Islet of Langerhans (tissue), 1 donor: ENCODE measurements at regions not wholly inside any gene's neighbourhood (a gene's known extent, or its start where the extent isn't known, plus 50 kb on each side); places are given as distances from the start of the nearest gene placed in this dataset.

Source experiments
- FAIRE-seq: peaks from one replicate; lab custom pipeline; 2011; peaks lifted over from hg19 to GRCh38; lab: Jason Lieb, UNC

DNA sequence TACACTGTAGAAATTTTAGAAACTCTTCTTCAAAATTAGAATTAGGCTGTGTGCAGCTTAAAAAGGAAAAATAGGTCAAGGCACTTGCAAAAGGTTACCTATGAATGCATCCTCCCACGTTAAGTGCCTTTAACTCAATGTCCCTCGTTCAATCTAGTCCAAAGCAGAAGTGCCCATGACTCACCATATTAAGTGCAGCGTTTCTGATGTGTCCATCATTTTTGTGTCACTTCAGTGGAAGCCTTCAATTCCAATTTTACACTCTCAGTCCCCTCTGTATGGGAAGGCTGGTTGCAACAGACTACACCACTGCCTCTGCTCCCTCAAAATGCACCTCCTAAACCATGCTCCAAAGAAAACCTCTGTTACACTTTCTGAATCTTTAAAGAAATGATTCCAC lies 53.4 kb downstream of the FOXB1 start:
- FAIRE-seq: no peak

DNA sequence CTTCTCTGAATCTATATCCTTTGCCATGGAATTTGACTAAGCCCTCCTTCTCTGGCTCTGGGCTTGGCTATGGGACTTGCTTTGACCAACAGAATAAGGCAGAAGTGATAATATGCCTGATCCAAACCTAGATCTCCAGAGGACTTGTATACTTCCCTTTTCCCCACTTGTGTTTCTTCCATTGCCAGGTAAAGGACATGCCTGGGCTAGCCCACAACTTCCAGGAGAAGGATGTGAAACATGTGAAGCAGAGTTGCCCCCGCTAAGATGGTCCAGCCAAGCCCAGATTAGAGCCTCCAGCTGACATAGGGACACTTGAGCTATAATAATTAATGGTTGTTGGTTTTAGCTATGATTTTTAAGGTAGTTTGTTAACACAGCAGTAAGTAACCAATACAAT lies 55.1 kb downstream of the FOXB1 start:
- FAIRE-seq: no peak

DNA sequence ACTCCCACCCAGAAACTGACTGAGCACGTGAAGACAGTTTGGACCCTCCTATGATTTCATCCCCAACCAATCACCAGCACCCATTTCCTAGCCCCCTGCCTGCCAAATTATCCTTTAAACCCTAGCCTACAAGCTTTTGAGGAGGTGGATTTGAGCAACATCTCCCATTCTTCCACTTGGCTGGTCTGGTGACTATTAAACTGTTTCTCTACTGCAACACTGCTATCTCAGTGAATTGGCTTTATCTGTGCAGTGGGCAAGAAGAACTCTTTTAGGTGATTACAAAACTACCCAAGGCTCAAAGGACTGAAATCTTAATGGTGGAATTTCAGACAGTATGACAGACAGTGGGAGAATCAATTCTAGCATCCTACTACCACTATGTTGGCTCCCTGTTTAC lies 57.6 kb downstream of the FOXB1 start:
- no peak for FAIRE-seq

DNA sequence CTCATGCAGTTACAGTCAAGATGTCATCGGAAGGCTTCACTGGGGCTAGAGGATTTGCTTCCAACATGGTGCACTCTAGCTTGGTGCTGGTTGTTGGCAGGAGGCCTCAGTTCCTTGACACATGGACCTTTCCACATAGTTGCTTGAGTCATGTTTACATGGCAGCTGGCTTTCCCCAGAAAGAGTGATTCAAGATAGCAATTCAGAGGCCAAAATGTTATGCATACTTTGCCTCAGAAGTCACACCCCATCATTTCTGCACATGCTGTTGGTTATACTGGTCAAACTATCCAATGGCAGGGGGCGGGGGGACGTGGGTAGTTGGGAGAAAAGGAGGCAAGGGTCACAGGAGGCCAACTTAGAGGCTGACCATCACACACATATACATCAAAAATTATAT lies 58.7 kb downstream of the FOXB1 start:
- FAIRE-seq: no peak

DNA sequence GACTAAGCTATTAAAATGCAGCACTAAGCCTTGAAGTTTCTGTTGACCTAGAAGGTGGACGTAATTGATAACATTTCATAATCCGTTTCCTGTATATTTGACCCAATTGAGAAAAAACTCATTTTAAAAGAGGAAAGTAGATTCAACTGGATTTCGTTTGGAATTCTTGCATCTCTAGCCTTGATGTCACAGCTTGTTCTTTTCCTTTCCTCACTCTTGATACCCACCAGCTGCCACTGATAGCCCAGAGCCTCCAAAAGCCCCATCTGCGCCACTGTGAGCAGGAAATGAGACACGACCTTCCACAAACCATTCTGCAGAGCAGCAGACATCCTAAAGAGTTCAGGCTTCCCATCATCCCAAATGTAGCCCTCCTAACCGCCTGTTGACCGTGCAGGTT lies 61.8 kb downstream of the FOXB1 start:
- FAIRE-seq: no peak

DNA sequence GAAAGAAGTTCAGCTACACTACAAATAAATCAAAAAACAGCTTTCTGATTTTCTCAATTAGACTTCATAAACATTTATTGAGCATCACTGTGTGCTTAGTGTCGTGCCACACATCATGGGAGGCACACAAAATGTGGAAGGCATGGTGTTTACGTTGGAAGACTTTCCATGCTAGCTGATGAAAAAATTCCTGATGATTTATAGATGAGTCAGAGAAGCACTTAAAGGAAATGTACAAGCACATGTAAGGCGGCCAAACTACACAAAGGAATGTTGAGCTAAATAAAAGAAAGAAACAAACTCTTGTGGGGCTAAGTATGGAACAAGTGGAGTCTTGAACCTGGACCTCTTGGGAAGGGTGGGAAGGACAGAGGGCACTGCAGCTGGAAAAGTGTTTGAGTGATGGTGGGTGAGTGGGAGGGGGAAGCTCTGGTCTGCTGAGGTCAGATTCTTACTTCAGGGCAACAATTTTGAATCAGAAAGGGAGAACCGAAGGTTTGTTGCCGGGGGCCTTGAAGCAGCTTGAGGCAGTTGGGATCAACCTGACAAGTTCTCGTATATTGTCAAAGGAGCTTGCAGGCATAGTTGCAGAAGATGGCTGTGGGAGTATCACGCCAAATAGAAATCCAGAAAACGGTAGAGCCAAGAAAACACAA lies 66.9 kb downstream of the FOXB1 start:
- no peak for FAIRE-seq

DNA sequence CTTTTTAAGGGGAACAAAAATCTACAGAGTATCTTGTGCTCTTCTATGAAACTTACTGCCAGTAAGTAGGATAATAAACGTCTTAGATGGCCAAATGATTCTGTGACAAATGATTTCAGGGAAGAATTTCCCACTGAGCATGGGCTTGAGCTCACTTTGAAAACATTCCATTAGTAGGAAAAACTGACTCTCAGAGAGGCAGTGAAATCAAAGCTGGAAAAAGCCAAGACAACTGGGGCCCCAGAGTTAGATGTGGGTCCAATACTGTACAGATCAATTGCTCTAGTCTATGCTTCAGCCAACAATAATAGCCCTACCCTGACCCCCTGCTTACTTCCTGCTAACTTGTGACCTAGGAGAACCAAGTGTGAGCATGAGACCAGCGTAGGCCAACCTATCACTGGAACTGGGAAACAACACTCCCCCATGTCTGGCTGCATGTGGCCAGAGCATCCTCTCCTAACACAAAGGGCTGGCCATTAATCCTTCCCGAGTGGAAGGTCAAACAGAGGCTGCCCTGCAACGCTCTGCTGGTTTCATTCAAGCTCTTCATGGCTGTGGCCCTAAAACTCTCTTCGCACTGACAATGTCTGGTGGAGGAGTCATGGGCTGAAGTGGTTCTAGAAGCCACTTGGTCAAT lies 68.8 kb downstream of the FOXB1 start:
- no peak for FAIRE-seq

DNA sequence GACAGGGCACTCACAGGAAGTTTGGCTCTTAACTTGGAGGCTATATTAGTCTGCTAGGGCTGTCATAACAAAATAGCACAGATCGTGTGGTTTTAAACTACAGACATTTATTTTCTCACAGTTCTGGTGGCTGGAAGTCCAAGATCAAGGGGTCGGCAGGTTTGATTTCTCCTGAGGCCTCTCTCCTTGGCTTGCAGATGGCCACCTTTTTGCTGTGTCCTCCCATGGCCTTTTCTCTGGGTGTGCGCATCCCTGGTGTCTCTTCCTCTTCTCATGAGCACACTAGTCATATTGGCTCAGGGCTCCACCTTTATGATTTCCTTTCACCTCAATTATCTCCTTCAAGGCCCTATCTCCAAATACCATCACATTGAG lies 69.3 kb downstream of the FOXB1 start:
- FAIRE-seq: no peak

DNA sequence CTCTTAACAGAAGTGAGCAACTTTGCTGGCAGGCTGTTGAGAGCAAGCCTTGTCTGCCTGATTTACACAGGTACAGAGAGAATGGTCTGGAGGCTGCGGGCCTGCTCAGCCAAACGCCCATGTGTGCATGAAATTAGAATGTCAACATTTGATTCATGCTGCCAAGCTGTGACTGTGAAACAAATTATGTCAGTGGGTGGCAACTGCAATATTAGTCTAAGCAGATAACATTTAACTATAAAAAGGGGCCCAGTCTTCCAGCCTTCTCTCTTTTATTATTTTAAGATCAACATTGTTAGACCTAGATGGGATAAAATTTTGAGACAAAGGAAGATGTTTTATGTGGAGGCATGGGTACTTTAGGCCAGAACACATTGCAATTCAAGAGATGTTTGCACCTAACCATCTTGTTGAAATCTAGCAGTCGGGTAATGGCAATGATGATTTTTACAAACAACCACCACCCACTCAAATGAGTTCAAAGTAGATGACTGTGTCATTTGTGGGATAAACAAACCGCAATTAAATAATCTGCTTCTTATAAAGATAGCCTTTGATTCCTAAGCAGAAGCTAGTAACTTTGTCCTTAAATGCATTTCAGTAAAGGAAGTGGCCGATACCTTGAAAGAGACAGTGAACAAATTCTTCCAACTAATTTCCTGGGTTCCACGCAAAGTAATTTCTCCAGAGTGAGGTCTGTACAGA lies 70.2 kb downstream of the FOXB1 start:
- peak; percentile 93 for FAIRE-seq

DNA sequence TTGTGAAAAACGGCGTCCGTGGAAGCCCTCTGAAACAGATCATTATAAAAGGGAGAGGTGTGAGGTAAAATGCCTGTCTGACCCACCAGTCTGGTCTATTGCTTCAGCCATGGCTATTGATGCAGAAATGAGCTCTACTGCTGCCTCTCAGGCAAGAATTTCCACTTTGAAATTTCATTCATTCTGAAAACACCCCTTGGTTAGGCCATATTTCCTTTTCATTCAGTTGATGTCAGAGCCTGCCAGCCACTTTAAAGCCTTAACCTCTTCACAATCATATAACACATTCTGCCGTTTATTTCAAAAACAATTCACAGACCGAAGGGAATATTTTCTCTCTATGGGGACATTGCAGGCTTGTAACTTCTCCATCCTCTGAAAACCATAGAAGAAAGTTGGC lies 71.9 kb downstream of the FOXB1 start:
- FAIRE-seq: no peak

DNA sequence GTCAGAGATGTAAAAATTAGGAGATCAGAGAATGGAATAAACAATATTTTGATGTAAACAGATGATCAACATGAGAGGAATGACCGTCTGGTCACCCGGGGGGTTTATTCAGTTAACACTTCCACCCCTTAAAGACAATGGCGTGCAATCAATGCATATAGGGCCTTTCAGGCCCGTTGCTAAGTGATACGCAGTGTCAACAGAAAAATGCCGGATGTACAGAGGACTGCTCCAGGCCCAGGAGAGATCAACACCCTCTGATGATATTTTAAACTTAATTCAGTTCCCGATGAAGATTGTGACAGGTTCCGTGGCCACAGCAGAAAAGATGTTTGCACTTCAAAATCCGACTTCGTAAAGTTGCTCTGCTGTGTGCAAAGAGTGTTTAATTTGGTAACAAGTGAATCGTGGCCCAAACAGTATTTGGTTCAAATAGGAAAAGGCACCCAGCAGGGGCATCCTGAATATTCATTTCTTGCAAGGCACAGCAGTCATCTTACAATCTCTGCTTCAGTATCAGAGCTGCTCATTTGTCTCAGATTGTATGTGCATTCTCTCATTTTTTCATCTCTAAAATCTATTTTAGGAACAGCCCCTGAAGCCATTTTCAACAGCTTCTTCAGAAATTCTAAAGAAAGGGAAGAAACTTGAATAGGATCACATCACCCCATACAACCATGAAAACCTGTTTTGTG lies 72.6 kb downstream of the FOXB1 start:
- no peak for FAIRE-seq

DNA sequence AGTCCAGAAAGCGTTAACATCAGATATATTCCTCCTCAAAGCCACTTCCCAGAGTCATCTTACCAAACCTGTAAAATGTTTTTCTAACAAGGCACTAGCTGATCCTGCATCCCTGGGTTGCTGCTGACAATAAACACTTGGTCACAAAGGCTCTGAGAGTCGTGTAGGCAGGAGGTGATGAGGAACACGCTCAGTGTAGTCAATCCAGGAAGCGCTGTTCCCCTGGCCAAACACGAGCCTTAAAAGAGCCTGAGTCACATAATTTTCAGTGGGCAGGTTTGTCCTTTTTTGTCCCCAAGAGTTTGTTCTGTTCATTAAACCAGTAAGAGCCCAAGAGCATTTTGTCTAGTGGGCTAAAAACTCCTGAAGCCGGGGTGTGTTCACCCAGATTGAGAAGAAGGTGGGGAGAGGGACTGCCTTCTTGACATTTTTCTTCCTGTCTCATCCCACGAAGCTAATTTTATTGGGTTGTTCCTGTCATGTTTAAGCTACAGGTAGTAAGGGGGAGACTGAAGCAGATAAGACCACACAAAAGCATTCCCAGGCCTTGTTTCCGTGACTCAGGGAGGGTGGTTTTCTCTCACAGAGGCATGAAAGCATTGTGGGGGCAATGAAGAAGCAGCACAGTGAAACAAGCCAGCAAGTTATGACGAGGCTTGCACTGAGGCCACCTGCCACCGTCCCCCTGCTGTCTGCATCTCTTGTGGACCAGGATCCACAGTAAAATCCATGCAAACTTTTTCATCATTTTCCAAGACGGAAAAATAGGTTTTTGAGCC lies 73.7 kb downstream of the FOXB1 start:
- no peak for FAIRE-seq

DNA sequence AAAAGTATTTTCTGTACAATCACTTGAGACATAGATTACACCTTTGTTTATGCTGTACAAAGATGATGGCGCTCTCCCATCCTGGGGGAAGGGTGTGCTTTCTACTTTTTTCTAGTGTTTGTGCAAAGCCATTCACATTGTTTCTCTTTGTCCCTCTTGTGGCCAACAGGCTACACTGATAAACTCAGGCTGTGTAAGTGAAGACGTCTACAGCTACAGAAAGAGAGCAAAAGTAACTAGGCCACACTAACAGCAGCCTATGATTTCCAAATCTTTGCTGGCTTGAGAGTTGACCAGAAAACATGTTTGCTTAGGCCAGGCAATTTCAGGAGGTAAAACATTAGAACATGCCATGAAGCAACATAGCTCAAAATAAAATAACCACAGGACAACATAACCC lies 75.1 kb downstream of the FOXB1 start:
- no peak for FAIRE-seq

DNA sequence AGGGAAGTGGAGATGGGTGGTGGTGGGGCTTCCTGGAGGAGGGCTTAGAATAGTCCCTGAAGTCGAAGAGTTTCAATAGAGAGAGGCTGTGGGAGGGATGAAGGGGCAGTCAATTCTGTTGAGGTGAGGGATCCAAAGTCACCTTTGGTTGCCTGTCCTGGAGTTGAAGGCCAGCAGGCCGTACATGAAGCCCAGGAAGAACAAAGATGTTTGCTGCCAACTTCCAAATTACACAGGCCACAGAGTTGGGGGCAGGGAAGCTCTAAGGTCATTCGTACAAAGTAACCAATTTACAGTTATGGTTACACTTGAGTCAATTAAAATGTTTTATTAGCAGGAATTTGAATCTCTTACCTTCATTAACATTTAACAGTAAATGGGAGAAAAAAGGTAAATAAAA lies 77.9 kb downstream of the FOXB1 start:
- no peak for FAIRE-seq

DNA sequence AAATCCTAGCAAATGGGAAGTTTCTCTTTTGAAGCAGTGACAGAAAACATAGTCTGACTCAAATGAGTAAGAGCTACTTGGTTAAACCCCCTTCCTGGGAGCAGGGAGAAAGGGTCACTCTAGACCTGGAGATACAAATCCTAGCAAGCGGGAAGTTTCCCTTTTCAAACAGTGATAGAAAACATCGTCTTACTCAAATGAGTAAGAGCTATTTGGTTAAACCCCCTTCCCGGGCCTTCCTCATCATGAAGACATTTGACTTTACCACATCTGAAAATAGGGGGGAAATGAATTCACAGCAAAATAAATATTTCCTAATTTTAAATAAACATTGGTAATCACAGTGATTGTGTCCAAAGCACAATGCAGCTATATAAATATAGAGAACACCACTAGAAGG lies 79.2 kb downstream of the FOXB1 start:
- FAIRE-seq: no peak

DNA sequence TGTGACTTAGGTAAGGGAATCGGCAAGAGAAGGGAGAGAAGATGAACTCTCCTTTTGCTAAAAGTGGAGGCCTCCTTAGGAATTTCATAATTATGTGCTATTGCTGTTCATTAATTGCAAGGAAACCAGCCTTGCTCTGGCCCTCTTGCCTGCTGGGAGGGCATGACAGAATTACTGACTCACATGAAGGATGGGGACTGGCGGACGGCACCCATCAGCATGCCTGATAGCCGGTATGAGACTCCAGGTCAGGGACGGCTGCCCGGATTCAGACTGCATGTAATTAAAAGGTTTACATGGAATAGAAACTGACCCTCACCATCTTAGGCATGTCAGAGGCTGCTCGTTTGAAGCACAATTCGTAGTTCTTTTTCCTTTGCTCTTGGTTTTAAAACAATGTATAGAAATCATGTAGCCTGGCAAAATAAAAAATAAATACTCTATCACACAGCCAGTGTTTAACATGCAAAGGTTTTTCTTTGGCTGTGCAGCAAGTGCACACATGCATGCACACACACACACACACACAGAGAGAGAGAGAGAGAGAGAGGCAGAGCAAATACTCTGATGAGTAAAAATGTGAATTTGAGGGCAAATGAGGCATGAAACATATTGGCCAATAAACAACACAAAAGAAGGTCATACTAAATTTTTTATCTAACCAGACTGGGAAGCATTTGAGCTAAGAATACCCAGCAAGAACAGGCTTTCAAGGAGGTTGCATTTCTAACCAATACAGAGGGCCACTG lies 82.7 kb downstream of the FOXB1 start:
- no peak for FAIRE-seq

DNA sequence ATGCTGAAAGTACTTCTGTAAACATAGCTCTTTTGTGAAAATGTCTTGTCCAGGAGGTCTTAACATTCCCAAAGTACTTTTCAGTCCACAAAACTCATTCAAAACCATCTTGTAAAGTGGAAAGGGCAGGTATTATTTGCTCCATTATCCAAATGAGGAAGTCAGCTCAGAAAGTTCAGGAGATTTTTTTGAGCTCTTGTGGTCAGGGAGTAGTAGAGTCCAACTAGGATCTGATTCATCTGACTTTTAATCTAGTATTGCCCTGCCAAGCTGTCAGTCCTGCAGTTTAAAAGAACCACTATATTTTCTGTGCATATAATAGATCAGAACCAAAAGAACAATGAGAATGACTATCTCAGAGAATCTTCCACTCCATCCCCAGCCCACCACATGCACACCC lies 83.5 kb downstream of the FOXB1 start:
- FAIRE-seq: no peak

DNA sequence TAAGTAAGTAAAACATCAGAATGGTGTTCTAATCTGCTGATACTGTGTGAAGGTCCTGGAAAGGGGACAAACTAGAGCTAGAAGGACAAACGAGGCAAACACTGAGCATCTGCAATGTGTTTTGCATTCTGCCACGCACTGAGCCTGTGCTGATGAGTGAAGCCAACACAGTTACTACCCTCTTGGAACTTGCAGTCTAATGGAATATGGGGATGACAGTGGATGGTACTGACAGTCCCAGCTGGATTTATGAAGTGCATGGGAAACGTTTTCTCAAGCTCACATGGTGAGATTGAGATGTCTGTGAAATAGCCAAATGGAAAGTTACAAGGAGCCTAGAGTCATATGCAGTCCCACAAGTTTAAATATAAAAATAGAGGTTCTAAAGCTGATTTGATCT lies 86.6 kb downstream of the FOXB1 start:
- no peak for FAIRE-seq

DNA sequence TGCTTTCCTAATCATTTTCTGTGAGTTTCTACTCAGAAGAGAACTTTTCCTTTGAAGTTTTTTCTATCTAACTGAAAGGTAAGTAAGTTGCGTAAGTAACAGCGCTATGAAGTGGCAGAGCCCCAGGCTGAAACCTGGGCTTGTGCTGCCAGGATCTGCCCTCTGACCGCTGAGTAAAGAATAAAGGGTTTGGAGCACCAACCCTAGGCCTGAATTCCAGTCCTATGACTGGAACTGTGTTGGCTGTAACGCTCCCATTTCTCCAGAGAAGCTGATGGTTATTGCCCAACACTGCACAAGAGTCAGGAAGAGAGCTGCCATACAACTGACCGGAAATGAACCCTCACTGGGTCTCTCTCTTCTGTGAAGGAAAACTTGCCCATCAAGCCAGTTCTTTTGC lies 87.0 kb downstream of the FOXB1 start:
- no peak for FAIRE-seq

DNA sequence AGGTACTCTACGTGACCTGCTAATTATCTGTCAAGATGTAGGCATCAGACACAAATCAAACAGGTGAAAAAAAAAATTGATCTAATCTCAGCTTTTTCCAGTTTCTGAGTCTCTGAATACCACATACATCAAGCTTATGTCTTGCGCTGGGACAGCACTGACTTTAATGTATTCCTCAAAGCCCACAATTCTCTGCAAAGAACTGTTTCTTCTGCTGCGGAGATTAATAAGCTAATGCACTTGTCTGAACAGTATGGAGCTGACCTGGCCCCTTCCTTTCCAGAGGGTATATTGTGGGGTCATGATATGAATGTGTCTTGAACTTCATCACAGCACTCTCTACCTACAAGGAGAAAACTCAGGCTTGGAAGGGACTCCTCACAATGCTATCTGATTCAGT lies 87.8 kb downstream of the FOXB1 start:
- FAIRE-seq: no peak

DNA sequence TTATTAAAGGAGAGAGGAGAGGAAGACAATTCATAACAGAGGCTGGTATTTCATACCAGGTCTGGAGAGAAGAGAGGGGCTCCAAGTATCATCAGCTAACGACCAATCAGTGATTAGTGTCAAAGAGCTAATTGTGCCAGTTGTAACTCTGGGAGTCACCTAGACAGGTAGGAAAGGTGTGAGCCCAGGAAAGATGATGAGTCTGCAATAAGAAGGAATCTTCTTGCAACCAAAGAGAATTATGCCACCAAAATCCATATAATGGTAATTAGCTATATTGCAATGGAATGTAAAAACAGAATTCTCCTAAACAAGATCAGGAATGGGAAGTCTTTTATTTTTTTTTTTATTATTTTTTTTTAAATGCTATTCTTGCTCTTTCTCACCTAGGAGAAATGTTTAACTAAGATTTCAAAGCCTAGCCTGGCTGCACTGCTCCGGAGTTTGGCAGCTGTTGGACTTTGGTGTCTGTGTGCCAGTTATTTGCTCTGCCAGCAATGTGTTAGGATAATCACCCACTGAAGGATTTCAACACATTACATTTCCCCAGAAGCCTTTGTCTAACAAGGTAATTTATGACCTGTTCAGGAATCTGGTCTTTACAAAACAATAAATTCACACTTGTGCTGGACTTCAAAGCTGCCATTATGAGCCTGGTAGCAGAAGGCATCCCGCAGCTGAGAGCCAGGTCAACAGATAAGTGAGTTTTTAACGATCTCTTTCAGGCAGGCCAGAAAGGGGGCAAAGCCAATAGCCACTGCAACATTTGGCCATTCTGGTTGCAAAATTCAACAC lies 89.4 kb downstream of the FOXB1 start:
- FAIRE-seq: no peak
